ENCODE measurements at regions not wholly inside any gene's neighbourhood (a gene's known extent, or its start where the extent isn't known, plus 50 kb on each side); places are given as distances from the start of the nearest gene placed in this dataset.

DNA sequence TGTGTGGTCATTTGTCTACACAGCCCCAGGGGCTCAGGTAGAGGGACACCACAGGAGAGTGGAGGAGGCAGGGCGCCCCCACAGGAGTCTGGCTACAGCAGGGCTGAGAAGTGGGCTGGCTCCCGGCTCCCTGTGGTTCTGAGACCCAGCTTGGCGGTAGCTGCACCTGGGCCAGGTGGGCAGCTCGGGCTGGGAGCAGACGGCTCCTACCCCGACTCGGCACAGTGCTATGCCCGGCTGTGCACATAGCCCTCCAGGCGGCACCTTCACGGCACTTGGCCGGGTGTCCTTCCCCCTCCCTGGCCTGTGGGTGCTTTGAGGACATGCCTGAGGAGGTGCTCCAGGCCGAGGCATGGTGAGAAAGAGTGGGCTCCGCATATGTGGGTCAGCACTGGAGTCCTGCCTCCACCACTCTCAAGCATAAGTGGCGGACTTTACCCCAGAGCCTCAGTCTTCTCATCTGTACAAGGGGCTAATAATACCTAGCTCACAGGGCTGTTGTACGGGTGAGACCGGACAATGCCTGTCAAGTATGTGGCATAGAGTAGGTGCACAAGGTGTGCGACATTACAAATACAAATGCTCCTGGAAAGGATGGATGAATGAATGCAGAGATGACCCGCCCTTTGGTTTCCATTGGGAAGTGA is 50.1 kb upstream of the JPH3 start:
- DNase-seq (no peak), ATAC-seq (no peak)
- H3K4me3 ChIP-seq (ENCODE audit: low read length) = no peak overlapping the region
- H3K27ac ChIP-seq (ENCODE audit: low read length) = no peak overlapping the region
- H3F3A ChIP-seq (ENCODE audit: low read length, unreplicated experiment) = no peaks in the 10 kb centered on the region
- H3K9me2 ChIP-seq (replicated peaks; ENCODE audit: low read length) = no peaks in the 10 kb centered on the region
- H3K4me2 ChIP-seq (ENCODE audit: low read length) = no peak overlapping the region
- TF ChIP-seq EZH2phosphoT487 (IDR thresholded peaks at IDR 0.05; ENCODE audit: borderline replicate concordance, low read length) (no peak), CTCF (conservative IDR thresholded peaks at IDR 0.05; ENCODE audit: low read depth, low read length) (no peak), EZH2 (IDR thresholded peaks at IDR 0.05; ENCODE audit: low read length, unreplicated experiment) (no peak)
- no peaks in the 10 kb centered on the region for H3K79me2 ChIP-seq (ENCODE audit: low read length)
- POLR2A ChIA-PET (ENCODE audit: unreplicated experiment) = no interaction called here
- CTCF ChIA-PET = no interaction called here
- no peaks in the 10 kb centered on the region for H4K20me1 ChIP-seq (ENCODE audit: low read length)
- H3K36me3 ChIP-seq (ENCODE audit: low read depth, low read length) = no peaks in the 10 kb centered on the region
- H3K9ac ChIP-seq (ENCODE audit: low read length) = no peak overlapping the region
- H3K9me3 ChIP-seq (ENCODE audit: low read length) = no peaks in the 10 kb centered on the region
- H2AFZ ChIP-seq (ENCODE audit: low read length) = no peak overlapping the region
- no TSS peak for BruUV-seq (replicated peaks)
- H3K27me3 ChIP-seq (ENCODE audit: low read length) = no peaks in the 10 kb centered on the region
- intact Hi-C loops (cut with micrococcal nuclease) = no loop called here
- no peaks in the 10 kb centered on the region for H3K4me1 ChIP-seq (ENCODE audit: insufficient read depth, low read length)

DNA sequence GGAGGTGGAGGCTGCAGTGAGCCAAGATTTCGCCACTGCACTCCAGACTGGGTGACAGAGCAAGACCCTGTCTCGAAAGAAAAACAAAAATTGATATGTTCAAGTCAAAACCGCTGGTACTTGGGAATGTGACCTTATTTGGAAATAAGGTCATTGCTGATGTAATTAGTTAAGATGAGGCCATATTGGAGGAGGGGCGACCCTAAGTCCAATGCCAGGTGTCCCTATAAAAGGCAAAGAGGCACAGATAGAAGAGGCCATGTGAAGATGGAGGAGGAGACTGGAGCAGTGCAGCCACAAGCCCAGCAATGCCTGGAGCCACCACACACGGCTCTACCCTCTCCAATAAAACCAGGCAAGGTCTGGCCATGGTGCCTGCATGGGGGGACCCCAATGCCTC is 50.8 kb upstream of the JPH3 start:
- Histone ChIP-seq H3K27ac (ENCODE audit: low read length) (no peak overlapping the region), H3K4me2 (ENCODE audit: low read length) (no peak overlapping the region), H3F3A (ENCODE audit: low read length, unreplicated experiment) (no peaks in the 10 kb centered on the region), H3K27me3 (ENCODE audit: low read length) (no peaks in the 10 kb centered on the region), H3K9ac (ENCODE audit: low read length) (no peak overlapping the region), H3K9me2 (replicated peaks; ENCODE audit: low read length) (no peaks in the 10 kb centered on the region), H2AFZ (ENCODE audit: low read length) (no peak overlapping the region), H3K9me3 (ENCODE audit: low read length) (no peaks in the 10 kb centered on the region), H3K36me3 (ENCODE audit: low read depth, low read length) (no peaks in the 10 kb centered on the region), H4K20me1 (ENCODE audit: low read length) (no peaks in the 10 kb centered on the region), H3K79me2 (ENCODE audit: low read length) (no peaks in the 10 kb centered on the region), H3K4me3 (ENCODE audit: low read length) (no peak overlapping the region), H3K4me1 (ENCODE audit: insufficient read depth, low read length) (no peaks in the 10 kb centered on the region)
- POLR2A ChIA-PET (ENCODE audit: unreplicated experiment) = no interaction called here
- no TSS peak for BruUV-seq (replicated peaks)
- intact Hi-C loops (cut with micrococcal nuclease) = no loop called here
- DNase-seq (no peak), ATAC-seq (no peak)
- TF ChIP-seq EZH2phosphoT487 (IDR thresholded peaks at IDR 0.05; ENCODE audit: borderline replicate concordance, low read length) (no peak), EZH2 (IDR thresholded peaks at IDR 0.05; ENCODE audit: low read length, unreplicated experiment) (no peak), CTCF (conservative IDR thresholded peaks at IDR 0.05; ENCODE audit: low read depth, low read length) (no peak)
- CTCF ChIA-PET = no interaction called here

- H3F3A ChIP-seq (ENCODE audit: low read length, unreplicated experiment) = no peaks in the 10 kb centered on the region
- no peak for TF ChIP-seq EZH2 (IDR thresholded peaks at IDR 0.05; ENCODE audit: low read length, unreplicated experiment)
- no peak for TF ChIP-seq EZH2phosphoT487 (IDR thresholded peaks at IDR 0.05; ENCODE audit: borderline replicate concordance, low read length)
- peak; percentile 80 for TF ChIP-seq CTCF (conservative IDR thresholded peaks at IDR 0.05; ENCODE audit: low read depth, low read length)
- H3K36me3 ChIP-seq (ENCODE audit: low read depth, low read length) = no peaks in the 10 kb centered on the region
- no peaks in the 10 kb centered on the region for H3K9me3 ChIP-seq (ENCODE audit: low read length)
- H3K4me1 ChIP-seq (ENCODE audit: insufficient read depth, low read length) = no peaks in the 10 kb centered on the region
- H3K4me3 ChIP-seq (ENCODE audit: low read length) = no peak overlapping the region
- no peak overlapping the region for H3K4me2 ChIP-seq (ENCODE audit: low read length)
- no peaks in the 10 kb centered on the region for H3K9me2 ChIP-seq (replicated peaks; ENCODE audit: low read length)
- H3K9ac ChIP-seq (ENCODE audit: low read length) = no peak overlapping the region
- ATAC-seq = no peak
- BruUV-seq (replicated peaks) = no TSS peak
- intact Hi-C loops (cut with micrococcal nuclease) = no loop called here
- H3K79me2 ChIP-seq (ENCODE audit: low read length) = no peaks in the 10 kb centered on the region
- H3K27ac ChIP-seq (ENCODE audit: low read length) = no peak overlapping the region
- peak; percentile 31 for DNase-seq
- H3K27me3 ChIP-seq (ENCODE audit: low read length) = no peaks in the 10 kb centered on the region
- ChIA-PET CTCF (no interaction called here), POLR2A (ENCODE audit: unreplicated experiment) (no interaction called here)
- no peak overlapping the region for H2AFZ ChIP-seq (ENCODE audit: low read length)
- H4K20me1 ChIP-seq (ENCODE audit: low read length) = no peaks in the 10 kb centered on the region
Observed at GRCh38 chr16:87550495-87550961, 51.8 kb upstream of the JPH3 start.
